Endometrium (tissue), 2 donors: ENCODE measurements at regions not wholly inside any gene's neighbourhood (a gene's known extent, or its start where the extent isn't known, plus 50 kb on each side); places are given as distances from the start of the nearest gene placed in this dataset.
A peak's percentile ranks its signal among the peaks of the same experiment; 100 is the strongest.

ENCODE experiments used
- FAIRE-seq: peaks from 2 replicates; lab custom pipeline; 2012; peaks lifted over from hg19 to GRCh38; lab: Jason Lieb, UNC
- donor health status: control.
- donor health status: control.

GRCh38 chr3:24033818-24034217, 88.7 kb downstream of the NR1D2 start:
- FAIRE-seq = no peak

GRCh38 chr3:24034464-24034863, 89.4 kb downstream of the NR1D2 start:
- FAIRE-seq = no peak

GRCh38 chr3:24037971-24038370, 92.9 kb downstream of the NR1D2 start:
- no peak for FAIRE-seq

- no peak for FAIRE-seq
These were observed 95.2 kb downstream of the NR1D2 start for GRCh38 chr3:24040311-24040710.

GRCh38 chr3:24042174-24043059, 97.3 kb downstream of the NR1D2 start:
- peak; percentile 98 for FAIRE-seq

- FAIRE-seq = no peak
These were observed 98.1 kb downstream of the NR1D2 start for GRCh38 chr3:24043168-24043567.

- no peak for FAIRE-seq
These were observed 98.9 kb downstream of the NR1D2 start for GRCh38 chr3:24043985-24044384.

- FAIRE-seq = no peak
These were observed 101.1 kb downstream of the NR1D2 start for GRCh38 chr3:24046214-24046613.

GRCh38 chr3:24047513-24047912, 102.4 kb downstream of the NR1D2 start:
- FAIRE-seq = no peak

GRCh38 chr3:24048843-24049242, 103.8 kb downstream of the NR1D2 start:
- FAIRE-seq = no peak

GRCh38 chr3:24052446-24052845, 107.4 kb downstream of the NR1D2 start:
- peak; percentile 86 for FAIRE-seq

- FAIRE-seq = no peak
These were observed 114.0 kb downstream of the NR1D2 start for GRCh38 chr3:24058940-24059705.

GRCh38 chr3:24060055-24060454, 115.0 kb downstream of the NR1D2 start:
- FAIRE-seq = no peak

- no peak for FAIRE-seq
These were observed 117.8 kb downstream of the NR1D2 start for GRCh38 chr3:24062916-24063315.
